Posterior cingulate gyrus (tissue), 11 donors: ENCODE measurements at regions not wholly inside any gene's neighbourhood (a gene's known extent, or its start where the extent isn't known, plus 50 kb on each side); places are given as distances from the start of the nearest gene placed in this dataset.

ENCODE experiments used
- DNase-seq, 10 donors: peaks; one replicate each; pipeline versions ENCODE4 v3.0.0 to v3.0.0-alpha.2; 2020 to 2021; ENCODE audit warnings: mixed read lengths in 3 of 10
- intact Hi-C: fragments of 100-400 bp; cut with DNase I; formaldehyde crosslinking; loops from one replicate; pipeline ENCODE4 v1.15.1; 2023

GRCh38 chr14:31962920-31963319 lies 114.2 kb upstream of the ARHGAP5 start:
- intact Hi-C loops: no loop called here
- DNase-seq: peak in 2 of 10 donors; percentile 33 to 67

GRCh38 chr14:31963587-31963986 lies 113.5 kb upstream of the ARHGAP5 start:
- no peak for DNase-seq
- intact Hi-C loops: no loop called here

- DNase-seq: peak in 1 of 10 donors; percentile 73
- intact Hi-C loops: no loop called here
These were observed 112.6 kb upstream of the ARHGAP5 start for GRCh38 chr14:31964490-31964889.

- intact Hi-C loops: no loop called here
- peak in 1 of 10 donors; percentile 70 for DNase-seq
These were observed 111.9 kb upstream of the ARHGAP5 start for GRCh38 chr14:31965071-31965734.

- DNase-seq: no peak
- intact Hi-C loops: no loop called here
These were observed 111.1 kb upstream of the ARHGAP5 start for GRCh38 chr14:31965735-31966598.

- DNase-seq: no peak
- intact Hi-C loops: no loop called here
These were observed 110.0 kb upstream of the ARHGAP5 start for GRCh38 chr14:31966896-31967668.

- DNase-seq: no peak
- intact Hi-C loops: no loop called here
These were observed 109.5 kb upstream of the ARHGAP5 start for GRCh38 chr14:31967669-31967975.

- intact Hi-C loops: no loop called here
- no peak for DNase-seq
These were observed 108.8 kb upstream of the ARHGAP5 start for GRCh38 chr14:31968107-31968810.

GRCh38 chr14:31968956-31969698 lies 108.0 kb upstream of the ARHGAP5 start:
- intact Hi-C loops: no loop called here
- no peak for DNase-seq

GRCh38 chr14:31969699-31970240 lies 107.3 kb upstream of the ARHGAP5 start:
- intact Hi-C loops: no loop called here
- DNase-seq: no peak

- intact Hi-C loops: no loop called here
- DNase-seq: no peak
These were observed 106.4 kb upstream of the ARHGAP5 start for GRCh38 chr14:31970744-31971143.

GRCh38 chr14:31971612-31972011 lies 105.5 kb upstream of the ARHGAP5 start:
- intact Hi-C loops: no loop called here
- no peak for DNase-seq

- intact Hi-C loops: no loop called here
- no peak for DNase-seq
These were observed 100.0 kb upstream of the ARHGAP5 start for GRCh38 chr14:31977001-31977556.

GRCh38 chr14:31978423-31978822 lies 98.7 kb upstream of the ARHGAP5 start:
- intact Hi-C loops: no loop called here
- DNase-seq: no peak

GRCh38 chr14:31982642-31983041 lies 94.5 kb upstream of the ARHGAP5 start:
- intact Hi-C loops: no loop called here
- DNase-seq: no peak

- intact Hi-C loops: no loop called here
- DNase-seq: no peak
These were observed 90.7 kb upstream of the ARHGAP5 start for GRCh38 chr14:31986405-31986804.

- DNase-seq: no peak
- intact Hi-C loops: no loop called here
These were observed 89.4 kb upstream of the ARHGAP5 start for GRCh38 chr14:31987721-31988120.

GRCh38 chr14:31988244-31988643 lies 88.9 kb upstream of the ARHGAP5 start:
- intact Hi-C loops: no loop called here
- no peak for DNase-seq

GRCh38 chr14:31990183-31990857 lies 86.8 kb upstream of the ARHGAP5 start:
- intact Hi-C loops: no loop called here
- no peak for DNase-seq
